Calu3 (cell line): ENCODE measurements at regions not wholly inside any gene's neighbourhood (a gene's known extent, or its start where the extent isn't known, plus 50 kb on each side); places are given as distances from the start of the nearest gene placed in this dataset.

ENCODE experiments used
- BruUV-seq: library from RNA; stranded (reverse); fragments of 400-500 nt; replicated peaks from 2 replicates; lab custom pipeline; 2021; lab: Mats Ljungman, UMichigan
- CTCF ChIA-PET: fragments of 300-600 bp; sonication (Branson Sonifier 250); formaldehyde crosslinking; loops from one replicate; lab custom pipeline; 2022; ENCODE audit warnings: antibody characterized with exemption; lab: Charles Lee
- DNase-seq: peaks from one replicate; pipeline ENCODE4 v3.0.0; 2022
- H3K27ac Mint-ChIP-seq: one replicate; pipeline ENCODE4 v1.8.0; 2022; ENCODE audit warnings: mixed read lengths; ENCODE audit not compliant: unreplicated experiment
- H3K27me3 Mint-ChIP-seq: one replicate; pipeline ENCODE4 v1.8.0; 2022; ENCODE audit warnings: mixed read lengths; ENCODE audit not compliant: unreplicated experiment
- H3K36me3 Mint-ChIP-seq: one replicate; pipeline ENCODE4 v1.8.0; 2022; ENCODE audit warnings: mild to moderate bottlenecking, moderate library complexity, mixed read lengths; ENCODE audit not compliant: insufficient read depth, unreplicated experiment
- H3K4me1 Mint-ChIP-seq: one replicate; pipeline ENCODE4 v1.8.0; 2022; ENCODE audit warnings: mild to moderate bottlenecking, low read depth, mixed read lengths; ENCODE audit not compliant: unreplicated experiment
- H3K4me3 Mint-ChIP-seq: one replicate; pipeline ENCODE4 v1.8.0; 2022; ENCODE audit warnings: mild to moderate bottlenecking, low read depth, moderate library complexity, mixed read lengths; ENCODE audit not compliant: unreplicated experiment
- H3K9me3 Mint-ChIP-seq: one replicate; pipeline ENCODE4 v1.8.0; 2022; ENCODE audit warnings: low read depth, mixed read lengths; ENCODE audit not compliant: unreplicated experiment
- intact Hi-C: fragments of 100-400 bp; cut with micrococcal nuclease; formaldehyde crosslinking; loops from one replicate; pipeline ENCODE4 v1.10.0; 2022; ENCODE audit not compliant: unreplicated experiment
- TF ChIP-seq, protein P1 (sequence below): fragments of 200-600 bp; IDR thresholded peaks from one replicate; pipeline ENCODE4 v1.8.0; 2022; ENCODE audit warnings: antibody characterized with exemption; ENCODE audit not compliant: unreplicated experiment

DNA sequence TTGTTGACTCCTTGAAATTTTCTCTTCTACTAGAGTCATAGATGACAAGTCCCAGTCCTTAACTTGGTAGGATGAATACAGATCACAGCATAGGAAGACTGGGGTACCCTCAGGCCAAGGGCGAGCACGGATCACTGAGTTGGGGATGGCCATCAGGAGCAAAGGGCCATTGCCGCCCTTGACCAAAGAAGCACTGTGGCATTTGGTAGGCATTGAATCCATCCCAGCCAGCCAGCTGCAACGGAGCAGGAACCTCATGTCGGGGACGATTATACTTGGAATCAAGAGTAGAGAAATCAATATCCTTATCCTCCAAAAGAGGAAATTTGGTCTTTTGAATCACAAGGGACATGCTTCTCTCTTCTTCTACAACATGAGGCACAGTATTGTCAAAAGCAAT is 50.1 kb upstream of the ZNF573 start:
- CTCF ChIA-PET, result interaction anchor here (0.6 kb wide), 1 partner anchor 28 kb away, joined by 3 read pairs; no protein-coding TSS in a partner anchor
- Mint-ChIP-seq H3K9me3 (peaks cover 18% of the 10 kb centered on the region), H3K4me1 (no peaks in the 10 kb centered on the region), H3K27ac (no peak overlapping the region), H3K4me3 (no peak overlapping the region), H3K36me3 (no peaks in the 10 kb centered on the region), H3K27me3 (no peaks in the 10 kb centered on the region)
- BruUV-seq, result no TSS peak
- intact Hi-C loops, result no loop called here
- no peak for DNase-seq
- TF ChIP-seq, protein P1, sequence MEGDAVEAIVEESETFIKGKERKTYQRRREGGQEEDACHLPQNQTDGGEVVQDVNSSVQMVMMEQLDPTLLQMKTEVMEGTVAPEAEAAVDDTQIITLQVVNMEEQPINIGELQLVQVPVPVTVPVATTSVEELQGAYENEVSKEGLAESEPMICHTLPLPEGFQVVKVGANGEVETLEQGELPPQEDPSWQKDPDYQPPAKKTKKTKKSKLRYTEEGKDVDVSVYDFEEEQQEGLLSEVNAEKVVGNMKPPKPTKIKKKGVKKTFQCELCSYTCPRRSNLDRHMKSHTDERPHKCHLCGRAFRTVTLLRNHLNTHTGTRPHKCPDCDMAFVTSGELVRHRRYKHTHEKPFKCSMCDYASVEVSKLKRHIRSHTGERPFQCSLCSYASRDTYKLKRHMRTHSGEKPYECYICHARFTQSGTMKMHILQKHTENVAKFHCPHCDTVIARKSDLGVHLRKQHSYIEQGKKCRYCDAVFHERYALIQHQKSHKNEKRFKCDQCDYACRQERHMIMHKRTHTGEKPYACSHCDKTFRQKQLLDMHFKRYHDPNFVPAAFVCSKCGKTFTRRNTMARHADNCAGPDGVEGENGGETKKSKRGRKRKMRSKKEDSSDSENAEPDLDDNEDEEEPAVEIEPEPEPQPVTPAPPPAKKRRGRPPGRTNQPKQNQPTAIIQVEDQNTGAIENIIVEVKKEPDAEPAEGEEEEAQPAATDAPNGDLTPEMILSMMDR, result no peak
